Hepatocyte (in vitro differentiated cells): ENCODE measurements at regions not wholly inside any gene's neighbourhood (a gene's known extent, or its start where the extent isn't known, plus 50 kb on each side); places are given as distances from the start of the nearest gene placed in this dataset.

Experiments
- DNase-seq: peaks from one replicate; pipeline ENCODE4 v3.0.0-alpha.2; 2016; ENCODE audit warnings: low spot score
- H2AFZ ChIP-seq: fragments of 200-600 bp; sonication (generic); 2 replicates; pipeline ENCODE4 v1.6.0; 2016; ENCODE audit warnings: antibody characterized with exemption, mild to moderate bottlenecking
- H3K27ac ChIP-seq: fragments of 200-600 bp; sonication (generic); 2 replicates; pipeline ENCODE4 v1.5.1; 2016; ENCODE audit warnings: mild to moderate bottlenecking
- H3K27me3 ChIP-seq: fragments of 200-600 bp; sonication (generic); 2 replicates; pipeline ENCODE4 v1.6.1; 2016
- H3K36me3 ChIP-seq: fragments of 200-600 bp; sonication (generic); replicated peaks from 2 replicates; pipeline ENCODE4 v1.5.1; 2016; ENCODE audit warnings: low read depth; ENCODE audit not compliant: insufficient read depth
- H3K4me1 ChIP-seq: fragments of 200-600 bp; sonication (generic); 2 replicates; pipeline ENCODE4 v1.5.1; 2016; ENCODE audit warnings: mild to moderate bottlenecking, moderate library complexity; ENCODE audit not compliant: insufficient read depth
- H3K4me2 ChIP-seq: fragments of 200-600 bp; sonication (generic); 2 replicates; pipeline ENCODE4 v1.6.0; 2016
- H3K4me3 ChIP-seq: fragments of 200-600 bp; sonication (generic); 2 replicates; pipeline ENCODE4 v1.5.1; 2016; ENCODE audit warnings: mild to moderate bottlenecking
- H3K79me2 ChIP-seq: fragments of 200-600 bp; sonication (generic); 2 replicates; pipeline ENCODE4 v1.6.0; 2017; ENCODE audit warnings: mild to moderate bottlenecking
- H3K9me2 ChIP-seq: fragments of 200-600 bp; sonication (generic); replicated peaks from 2 replicates; pipeline ENCODE4 v1.6.0; 2017; ENCODE audit warnings: mild to moderate bottlenecking; ENCODE audit not compliant: insufficient read depth
- H3K9me3 ChIP-seq: fragments of 200-600 bp; sonication (generic); 2 replicates; pipeline ENCODE4 v1.5.1; 2016; ENCODE audit warnings: low read depth, mild to moderate bottlenecking
- H4K20me1 ChIP-seq: fragments of 200-600 bp; sonication (generic); 2 replicates; pipeline ENCODE4 v1.6.0; 2016; ENCODE audit warnings: mild to moderate bottlenecking; ENCODE audit not compliant: insufficient read depth, poor library complexity, severe bottlenecking
- EZH2 ChIP-seq: fragments of 200-600 bp; sonication (generic); IDR thresholded peaks from 2 replicates; pipeline ENCODE4 v1.6.1; 2016; ENCODE audit warnings: antibody characterized with exemption, mild to moderate bottlenecking, borderline replicate concordance
- EZH2phosphoT487 ChIP-seq: fragments of 200-600 bp; sonication (generic); IDR thresholded peaks from one replicate; pipeline ENCODE4 v1.6.1; 2018; ENCODE audit warnings: antibody characterized with exemption, mild to moderate bottlenecking, low read depth, moderate library complexity; ENCODE audit not compliant: unreplicated experiment, severe bottlenecking
- WGBS: methylation state at CpG from one replicate; pipeline ENCODE4 v1.1.6; 2016; ENCODE audit warnings: low lambda C conversion rate; ENCODE audit errors: missing lambda C conversion rate; 5-methylcytosine and 5-hydroxymethylcytosine counted together
- TF ChIP-seq, protein P1 (sequence below): fragments of 200-600 bp; sonication (generic); IDR thresholded peaks from 2 replicates; pipeline ENCODE4 v1.5.1; 2016; ENCODE audit warnings: antibody characterized with exemption, mild to moderate bottlenecking; ENCODE audit not compliant: poor library complexity

DNA sequence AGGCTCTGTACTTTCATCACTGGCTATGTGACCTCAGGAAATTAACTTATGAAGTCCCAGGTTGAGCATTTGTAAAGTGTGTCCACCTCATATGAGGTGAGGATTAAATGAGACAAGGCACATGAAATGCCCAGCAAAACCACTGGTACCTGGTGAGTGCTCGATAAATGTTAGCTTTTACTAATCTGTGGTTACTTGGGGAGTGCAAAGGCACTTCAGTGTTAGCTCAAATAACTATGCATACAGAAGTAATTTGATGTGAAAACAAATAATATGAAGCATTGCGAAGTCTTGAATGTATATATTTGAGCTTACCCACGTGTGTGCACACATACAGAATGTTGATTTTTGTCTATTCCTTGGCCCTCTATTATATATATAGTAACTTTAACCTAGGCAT is 186.3 kb upstream of the TLL1 start:
- TF ChIP-seq, protein P1, sequence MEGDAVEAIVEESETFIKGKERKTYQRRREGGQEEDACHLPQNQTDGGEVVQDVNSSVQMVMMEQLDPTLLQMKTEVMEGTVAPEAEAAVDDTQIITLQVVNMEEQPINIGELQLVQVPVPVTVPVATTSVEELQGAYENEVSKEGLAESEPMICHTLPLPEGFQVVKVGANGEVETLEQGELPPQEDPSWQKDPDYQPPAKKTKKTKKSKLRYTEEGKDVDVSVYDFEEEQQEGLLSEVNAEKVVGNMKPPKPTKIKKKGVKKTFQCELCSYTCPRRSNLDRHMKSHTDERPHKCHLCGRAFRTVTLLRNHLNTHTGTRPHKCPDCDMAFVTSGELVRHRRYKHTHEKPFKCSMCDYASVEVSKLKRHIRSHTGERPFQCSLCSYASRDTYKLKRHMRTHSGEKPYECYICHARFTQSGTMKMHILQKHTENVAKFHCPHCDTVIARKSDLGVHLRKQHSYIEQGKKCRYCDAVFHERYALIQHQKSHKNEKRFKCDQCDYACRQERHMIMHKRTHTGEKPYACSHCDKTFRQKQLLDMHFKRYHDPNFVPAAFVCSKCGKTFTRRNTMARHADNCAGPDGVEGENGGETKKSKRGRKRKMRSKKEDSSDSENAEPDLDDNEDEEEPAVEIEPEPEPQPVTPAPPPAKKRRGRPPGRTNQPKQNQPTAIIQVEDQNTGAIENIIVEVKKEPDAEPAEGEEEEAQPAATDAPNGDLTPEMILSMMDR = no peak
- TF ChIP-seq EZH2 (no peak), EZH2phosphoT487 (no peak)
- Histone ChIP-seq H3K9me2 (no peaks in the 10 kb centered on the region), H3K4me2 (no peak overlapping the region), H3K4me3 (no peak overlapping the region), H4K20me1 (no peaks in the 10 kb centered on the region), H3K79me2 (no peaks in the 10 kb centered on the region), H3K4me1 (no peaks in the 10 kb centered on the region), H3K27ac (no peak overlapping the region), H3K9me3 (no peaks in the 10 kb centered on the region), H3K36me3 (no peaks in the 10 kb centered on the region), H3K27me3 (no peaks in the 10 kb centered on the region), H2AFZ (no peak overlapping the region)
- WGBS = 84% methylated on average over 3 of the region's 3 CpGs
- DNase-seq = no peak

- H3K4me3 ChIP-seq = no peak overlapping the region
- no peaks in the 10 kb centered on the region for H3K27me3 ChIP-seq
- H3K9me2 ChIP-seq = no peaks in the 10 kb centered on the region
- no peaks in the 10 kb centered on the region for H3K4me1 ChIP-seq
- no peak overlapping the region for H3K4me2 ChIP-seq
- no peak overlapping the region for H3K27ac ChIP-seq
- no peaks in the 10 kb centered on the region for H4K20me1 ChIP-seq
- no peaks in the 10 kb centered on the region for H3K9me3 ChIP-seq
- 95% methylated on average over 3 of the region's 3 CpGs for WGBS
- no peaks in the 10 kb centered on the region for H3K36me3 ChIP-seq
- no peak overlapping the region for H2AFZ ChIP-seq
- no peak for TF ChIP-seq EZH2phosphoT487
- TF ChIP-seq, protein P1 = no peak
- no peak for DNase-seq
- H3K79me2 ChIP-seq = no peaks in the 10 kb centered on the region
Measured at GRCh38 chr4:165689159-165689558, 183.9 kb upstream of the TLL1 start.

GRCh38 chr4:165692082-165692481 is 181.0 kb upstream of the TLL1 start:
- 93% methylated on average over 3 of the region's 3 CpGs for WGBS
- Histone ChIP-seq H3K36me3 (no peaks in the 10 kb centered on the region), H3K4me3 (no peak overlapping the region), H3K9me2 (no peaks in the 10 kb centered on the region), H3K4me2 (no peak overlapping the region), H4K20me1 (no peaks in the 10 kb centered on the region), H3K4me1 (no peaks in the 10 kb centered on the region), H2AFZ (no peak overlapping the region), H3K27ac (no peak overlapping the region), H3K9me3 (no peaks in the 10 kb centered on the region), H3K79me2 (no peaks in the 10 kb centered on the region), H3K27me3 (no peaks in the 10 kb centered on the region)
- TF ChIP-seq EZH2 (no peak), EZH2phosphoT487 (no peak)
- TF ChIP-seq, protein P1 = no peak
- DNase-seq = no peak

GRCh38 chr4:165698272-165698671 is 174.8 kb upstream of the TLL1 start:
- no peak for DNase-seq
- H4K20me1 ChIP-seq = no peaks in the 10 kb centered on the region
- no peak overlapping the region for H3K27ac ChIP-seq
- no peaks in the 10 kb centered on the region for H3K36me3 ChIP-seq
- no peak overlapping the region for H3K4me2 ChIP-seq
- H2AFZ ChIP-seq = no peak overlapping the region
- no peaks in the 10 kb centered on the region for H3K9me3 ChIP-seq
- H3K9me2 ChIP-seq = no peaks in the 10 kb centered on the region
- TF ChIP-seq EZH2 = no peak
- no peak for TF ChIP-seq EZH2phosphoT487
- TF ChIP-seq, protein P1 = no peak
- no peaks in the 10 kb centered on the region for H3K4me1 ChIP-seq
- no peak overlapping the region for H3K4me3 ChIP-seq
- no peaks in the 10 kb centered on the region for H3K79me2 ChIP-seq
- no peaks in the 10 kb centered on the region for H3K27me3 ChIP-seq
- 79% methylated on average over 2 of the region's 2 CpGs for WGBS
